ENCODE measurements at regions not wholly inside any gene's neighbourhood (a gene's known extent, or its start where the extent isn't known, plus 50 kb on each side); places are given as distances from the start of the nearest gene placed in this dataset.

DNA sequence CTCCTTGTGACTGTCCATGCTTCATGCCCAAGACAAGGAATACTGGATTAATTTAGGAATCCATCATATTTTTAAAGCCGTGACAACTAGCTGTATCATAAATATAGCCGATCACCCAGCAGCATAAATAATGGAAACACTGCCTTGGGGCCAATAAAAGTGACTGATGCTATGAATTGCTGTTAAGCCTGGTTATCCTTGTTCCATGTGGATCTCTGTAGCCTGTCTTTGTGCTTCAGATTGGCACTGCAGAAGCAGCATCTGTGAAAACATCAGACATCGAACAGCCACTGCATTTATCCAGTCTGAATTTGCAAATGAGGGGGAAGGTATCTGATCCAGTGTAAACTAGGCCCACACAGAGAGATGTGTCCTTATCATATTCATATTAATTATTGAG lies 1181.8 kb downstream of the SORCS1 start:
- Mint-ChIP-seq H3K27ac (ENCODE audit: unreplicated experiment) (no peak overlapping the region), H3K36me3 (ENCODE audit: insufficient read depth, unreplicated experiment) (no peaks in the 10 kb centered on the region), H3K27me3 (ENCODE audit: insufficient read depth, unreplicated experiment) (no peaks in the 10 kb centered on the region), H3K4me1 (ENCODE audit: low read depth, unreplicated experiment) (no peaks in the 10 kb centered on the region), H3K4me3 (ENCODE audit: unreplicated experiment) (no peak overlapping the region), H3K9me3 (ENCODE audit: unreplicated experiment) (no peaks in the 10 kb centered on the region)
- Histone ChIP-seq H3K4me1 (no peaks in the 10 kb centered on the region), H3K9me3 (no peaks in the 10 kb centered on the region), H3K4me3 (ENCODE audit: low read depth, low read length) (no peak overlapping the region), H3K36me3 (ENCODE audit: control insufficient read depth, insufficient read depth, low read length) (no peaks in the 10 kb centered on the region), H3K27me3 (replicated peaks; ENCODE audit: control insufficient read depth, insufficient read depth, low read length) (no peaks in the 10 kb centered on the region)
- no peak for DNase-seq
- intact Hi-C loops (cut with micrococcal nuclease; ENCODE audit: unreplicated experiment), result no loop called here
- POLR2A ChIA-PET, result no interaction called here
- TF ChIP-seq, protein P1, sequence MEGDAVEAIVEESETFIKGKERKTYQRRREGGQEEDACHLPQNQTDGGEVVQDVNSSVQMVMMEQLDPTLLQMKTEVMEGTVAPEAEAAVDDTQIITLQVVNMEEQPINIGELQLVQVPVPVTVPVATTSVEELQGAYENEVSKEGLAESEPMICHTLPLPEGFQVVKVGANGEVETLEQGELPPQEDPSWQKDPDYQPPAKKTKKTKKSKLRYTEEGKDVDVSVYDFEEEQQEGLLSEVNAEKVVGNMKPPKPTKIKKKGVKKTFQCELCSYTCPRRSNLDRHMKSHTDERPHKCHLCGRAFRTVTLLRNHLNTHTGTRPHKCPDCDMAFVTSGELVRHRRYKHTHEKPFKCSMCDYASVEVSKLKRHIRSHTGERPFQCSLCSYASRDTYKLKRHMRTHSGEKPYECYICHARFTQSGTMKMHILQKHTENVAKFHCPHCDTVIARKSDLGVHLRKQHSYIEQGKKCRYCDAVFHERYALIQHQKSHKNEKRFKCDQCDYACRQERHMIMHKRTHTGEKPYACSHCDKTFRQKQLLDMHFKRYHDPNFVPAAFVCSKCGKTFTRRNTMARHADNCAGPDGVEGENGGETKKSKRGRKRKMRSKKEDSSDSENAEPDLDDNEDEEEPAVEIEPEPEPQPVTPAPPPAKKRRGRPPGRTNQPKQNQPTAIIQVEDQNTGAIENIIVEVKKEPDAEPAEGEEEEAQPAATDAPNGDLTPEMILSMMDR (IDR thresholded peaks at IDR 0.05; ENCODE audit: insufficient read depth in 1 of 2, low read depth in 1 of 2, low read length in 1 of 2, severe bottlenecking in 1 of 2, unreplicated experiment in 1 of 2), result no peak
- BruUV-seq (replicated peaks), result no TSS peak
- CTCF ChIA-PET, result no interaction called here

GRCh38 chr10:105981679-105982078 lies 1182.8 kb downstream of the SORCS1 start:
- Mint-ChIP-seq H3K27me3 (ENCODE audit: insufficient read depth, unreplicated experiment) (no peaks in the 10 kb centered on the region), H3K36me3 (ENCODE audit: insufficient read depth, unreplicated experiment) (no peaks in the 10 kb centered on the region), H3K4me1 (ENCODE audit: low read depth, unreplicated experiment) (no peaks in the 10 kb centered on the region), H3K9me3 (ENCODE audit: unreplicated experiment) (no peaks in the 10 kb centered on the region), H3K4me3 (ENCODE audit: unreplicated experiment) (no peak overlapping the region), H3K27ac (ENCODE audit: unreplicated experiment) (no peak overlapping the region)
- no peaks in the 10 kb centered on the region for H3K36me3 ChIP-seq (ENCODE audit: control insufficient read depth, insufficient read depth, low read length)
- no peaks in the 10 kb centered on the region for H3K4me1 ChIP-seq
- TF ChIP-seq, protein P1 (IDR thresholded peaks at IDR 0.05; ENCODE audit: insufficient read depth in 1 of 2, low read depth in 1 of 2, low read length in 1 of 2, severe bottlenecking in 1 of 2, unreplicated experiment in 1 of 2), result no peak
- no peak for DNase-seq
- H3K27me3 ChIP-seq (replicated peaks; ENCODE audit: control insufficient read depth, insufficient read depth, low read length), result no peaks in the 10 kb centered on the region
- intact Hi-C loops (cut with micrococcal nuclease; ENCODE audit: unreplicated experiment), result no loop called here
- CTCF ChIA-PET, result no interaction called here
- no peaks in the 10 kb centered on the region for H3K9me3 ChIP-seq
- no TSS peak for BruUV-seq (replicated peaks)
- H3K4me3 ChIP-seq (ENCODE audit: low read depth, low read length), result no peak overlapping the region
- POLR2A ChIA-PET, result no interaction called here

DNA sequence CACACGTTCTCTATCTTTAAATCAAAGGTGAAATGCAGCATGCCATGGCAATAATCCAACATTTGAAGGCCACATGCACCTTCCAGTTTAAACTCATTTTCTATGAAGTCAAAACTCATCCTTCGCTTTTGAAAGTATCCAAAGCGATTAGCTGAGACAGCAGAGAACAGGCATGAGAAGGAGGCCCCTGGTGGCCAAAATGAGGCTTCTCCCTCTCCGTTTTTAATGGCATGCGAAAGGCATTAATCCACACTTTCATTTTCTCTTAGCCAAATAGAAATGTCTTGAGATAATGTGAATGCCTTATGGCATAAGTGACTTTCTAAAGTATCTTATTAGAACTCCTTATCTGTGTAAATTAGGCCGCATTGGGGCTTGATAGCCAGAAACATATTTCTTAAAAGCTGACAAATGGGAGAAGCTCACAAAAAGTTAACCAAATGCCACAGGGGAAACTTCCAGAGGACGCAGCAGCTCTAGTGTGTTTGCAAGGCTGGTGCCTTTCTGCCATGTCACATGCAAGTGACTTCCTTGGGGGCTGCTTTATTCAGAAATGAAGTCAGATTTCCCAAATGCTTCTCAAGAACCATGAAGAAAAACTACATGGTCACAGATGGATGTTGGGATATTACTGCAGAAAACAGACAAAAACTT lies 1189.6 kb downstream of the SORCS1 start:
- CTCF ChIA-PET, result interaction anchor here (0.6 to 0.8 kb wide), 2 partner anchors 25 to 26 kb away, joined by 3 to 5 read pairs; no protein-coding TSS in a partner anchor
- H3K4me1 Mint-ChIP-seq (ENCODE audit: low read depth, unreplicated experiment), result no peaks in the 10 kb centered on the region
- no peaks in the 10 kb centered on the region for H3K36me3 Mint-ChIP-seq (ENCODE audit: insufficient read depth, unreplicated experiment)
- peaks cover 2% of the 10 kb centered on the region for H3K27me3 Mint-ChIP-seq (ENCODE audit: insufficient read depth, unreplicated experiment)
- intact Hi-C loops (cut with micrococcal nuclease; ENCODE audit: unreplicated experiment), result loop anchor here (2.0 kb wide), 1 partner anchor 24 kb away; no protein-coding TSS in a partner anchor
- POLR2A ChIA-PET, result no interaction called here
- H3K27ac Mint-ChIP-seq (ENCODE audit: unreplicated experiment), result no peak overlapping the region
- no peaks in the 10 kb centered on the region for H3K9me3 Mint-ChIP-seq (ENCODE audit: unreplicated experiment)
- Histone ChIP-seq H3K36me3 (ENCODE audit: control insufficient read depth, insufficient read depth, low read length) (no peaks in the 10 kb centered on the region), H3K4me1 (no peaks in the 10 kb centered on the region), H3K9me3 (no peaks in the 10 kb centered on the region), H3K27me3 (replicated peaks; ENCODE audit: control insufficient read depth, insufficient read depth, low read length) (no peaks in the 10 kb centered on the region), H3K4me3 (ENCODE audit: low read depth, low read length) (no peak overlapping the region)
- H3K4me3 Mint-ChIP-seq (ENCODE audit: unreplicated experiment), result no peak overlapping the region
- DNase-seq, result peak in 1 of 2 experiments; percentile 25
- BruUV-seq (replicated peaks), result no TSS peak
- TF ChIP-seq, protein P1 (IDR thresholded peaks at IDR 0.05; ENCODE audit: insufficient read depth in 1 of 2, low read depth in 1 of 2, low read length in 1 of 2, severe bottlenecking in 1 of 2, unreplicated experiment in 1 of 2), result peak; percentile 46 to 72

All from Caco-2 (cell line).